ENCODE measurements at regions not wholly inside any gene's neighbourhood (a gene's known extent, or its start where the extent isn't known, plus 50 kb on each side); places are given as distances from the start of the nearest gene placed in this dataset.

- TF ChIP-seq TAF1 (IDR thresholded peaks at IDR 0.05; ENCODE audit: borderline replicate concordance, insufficient read depth, low read length) (no peak), POLR2AphosphoS5 (IDR thresholded peaks at IDR 0.05; ENCODE audit: low read depth, low read length) (no peak), REST (IDR thresholded peaks at IDR 0.05; ENCODE audit: insufficient read depth in 1 of 2, low read depth in 2 of 2, low read length in 2 of 2) (no peak), FOXP2 (optimal IDR thresholded peaks at IDR 0.05; ENCODE audit: borderline replicate concordance, extremely low read depth, extremely low read length, insufficient read depth) (no peak)
These were observed 361.0 kb upstream of the SEMA6D start for GRCh38 chr15:47356297-47356696.
